ENCODE measurements at regions not wholly inside any gene's neighbourhood (a gene's known extent, or its start where the extent isn't known, plus 50 kb on each side); places are given as distances from the start of the nearest gene placed in this dataset.

DNA sequence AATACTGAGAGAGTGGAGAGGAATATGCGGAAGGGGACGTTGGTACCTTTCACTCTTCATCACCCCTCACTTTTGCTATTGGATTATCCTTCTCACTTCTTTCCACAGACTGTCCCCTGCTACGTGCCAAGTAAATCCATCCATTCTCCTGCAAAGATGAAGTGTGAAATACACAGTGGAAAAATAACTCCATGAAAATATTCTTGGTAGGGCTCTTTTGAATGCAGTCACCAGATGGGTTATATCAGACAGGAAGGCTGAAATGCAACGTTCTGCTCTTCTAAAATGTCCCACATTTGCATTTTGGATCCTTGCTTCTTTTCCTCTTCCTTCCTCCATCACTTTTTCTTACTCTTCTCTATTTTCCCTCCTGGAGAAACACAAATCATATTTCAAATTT lies 510.3 kb upstream of the CLINT1 start:
- intact Hi-C loops (cut with DNase I), result no loop called here
- Histone ChIP-seq H3K4me1 (no peaks in the 10 kb centered on the region), H3K9me3 (no peaks in the 10 kb centered on the region), H3K36me3 (no peaks in the 10 kb centered on the region), H3K27ac (no peak overlapping the region), H3K27me3 (ENCODE audit: low read depth) (no peaks in the 10 kb centered on the region), H3K4me3 (no peak overlapping the region)
- ATAC-seq, result no peak
- TF ChIP-seq, protein P1, sequence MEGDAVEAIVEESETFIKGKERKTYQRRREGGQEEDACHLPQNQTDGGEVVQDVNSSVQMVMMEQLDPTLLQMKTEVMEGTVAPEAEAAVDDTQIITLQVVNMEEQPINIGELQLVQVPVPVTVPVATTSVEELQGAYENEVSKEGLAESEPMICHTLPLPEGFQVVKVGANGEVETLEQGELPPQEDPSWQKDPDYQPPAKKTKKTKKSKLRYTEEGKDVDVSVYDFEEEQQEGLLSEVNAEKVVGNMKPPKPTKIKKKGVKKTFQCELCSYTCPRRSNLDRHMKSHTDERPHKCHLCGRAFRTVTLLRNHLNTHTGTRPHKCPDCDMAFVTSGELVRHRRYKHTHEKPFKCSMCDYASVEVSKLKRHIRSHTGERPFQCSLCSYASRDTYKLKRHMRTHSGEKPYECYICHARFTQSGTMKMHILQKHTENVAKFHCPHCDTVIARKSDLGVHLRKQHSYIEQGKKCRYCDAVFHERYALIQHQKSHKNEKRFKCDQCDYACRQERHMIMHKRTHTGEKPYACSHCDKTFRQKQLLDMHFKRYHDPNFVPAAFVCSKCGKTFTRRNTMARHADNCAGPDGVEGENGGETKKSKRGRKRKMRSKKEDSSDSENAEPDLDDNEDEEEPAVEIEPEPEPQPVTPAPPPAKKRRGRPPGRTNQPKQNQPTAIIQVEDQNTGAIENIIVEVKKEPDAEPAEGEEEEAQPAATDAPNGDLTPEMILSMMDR (IDR thresholded peaks at IDR 0.05), result no peak
- no peak for DNase-seq

DNA sequence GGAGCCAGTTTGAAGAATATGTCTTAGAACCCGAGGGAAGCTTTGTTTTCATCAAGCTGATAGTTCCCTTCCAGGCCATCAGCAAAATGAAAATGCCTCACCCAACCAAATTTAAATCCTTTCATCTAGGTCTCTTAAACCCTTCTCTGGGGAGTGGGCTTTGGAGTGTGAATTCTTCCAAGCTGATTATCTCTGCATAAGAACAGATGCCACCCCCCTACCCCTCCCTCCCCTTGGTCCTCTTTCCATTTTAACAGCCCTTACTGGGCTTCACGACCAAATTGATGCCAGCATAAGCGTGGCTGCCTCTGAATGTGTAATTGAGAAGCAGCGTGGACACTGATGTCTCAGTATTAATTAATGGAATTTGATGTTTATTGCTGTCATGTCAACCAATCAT lies 509.7 kb upstream of the CLINT1 start:
- DNase-seq (no peak), ATAC-seq (no peak)
- no peaks in the 10 kb centered on the region for H3K27me3 ChIP-seq (ENCODE audit: low read depth)
- intact Hi-C loops (cut with DNase I), result no loop called here
- no peak overlapping the region for H3K27ac ChIP-seq
- no peaks in the 10 kb centered on the region for H3K4me1 ChIP-seq
- no peak overlapping the region for H3K4me3 ChIP-seq
- TF ChIP-seq, protein P1 (IDR thresholded peaks at IDR 0.05), result no peak
- H3K9me3 ChIP-seq, result no peaks in the 10 kb centered on the region
- H3K36me3 ChIP-seq, result no peaks in the 10 kb centered on the region

DNA sequence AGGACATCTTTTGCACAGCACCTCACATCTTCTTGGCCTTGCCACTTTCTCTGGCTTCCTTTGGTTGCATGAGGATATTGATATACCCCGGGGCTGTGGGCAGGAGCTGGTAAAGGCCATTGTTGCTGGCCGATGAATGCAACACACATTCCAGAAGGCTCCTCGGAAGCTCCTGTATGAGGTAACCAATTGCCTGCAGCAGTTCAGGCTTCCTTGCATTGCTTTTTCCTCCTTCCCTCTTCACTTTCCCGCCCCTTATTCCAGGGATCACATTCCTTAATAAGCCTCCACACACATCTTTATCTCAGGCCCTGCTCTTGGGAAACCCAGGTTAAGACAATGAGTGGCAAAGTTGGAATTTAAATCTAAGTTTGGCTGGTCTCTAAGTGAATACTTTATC lies 505.4 kb upstream of the CLINT1 start:
- H3K4me1 ChIP-seq, result no peaks in the 10 kb centered on the region
- intact Hi-C loops (cut with DNase I), result no loop called here
- TF ChIP-seq, protein P1 (IDR thresholded peaks at IDR 0.05), result no peak
- H3K27me3 ChIP-seq (ENCODE audit: low read depth), result no peaks in the 10 kb centered on the region
- no peak overlapping the region for H3K27ac ChIP-seq
- H3K36me3 ChIP-seq, result no peaks in the 10 kb centered on the region
- no peaks in the 10 kb centered on the region for H3K9me3 ChIP-seq
- DNase-seq (no peak), ATAC-seq (no peak)
- no peak overlapping the region for H3K4me3 ChIP-seq

DNA sequence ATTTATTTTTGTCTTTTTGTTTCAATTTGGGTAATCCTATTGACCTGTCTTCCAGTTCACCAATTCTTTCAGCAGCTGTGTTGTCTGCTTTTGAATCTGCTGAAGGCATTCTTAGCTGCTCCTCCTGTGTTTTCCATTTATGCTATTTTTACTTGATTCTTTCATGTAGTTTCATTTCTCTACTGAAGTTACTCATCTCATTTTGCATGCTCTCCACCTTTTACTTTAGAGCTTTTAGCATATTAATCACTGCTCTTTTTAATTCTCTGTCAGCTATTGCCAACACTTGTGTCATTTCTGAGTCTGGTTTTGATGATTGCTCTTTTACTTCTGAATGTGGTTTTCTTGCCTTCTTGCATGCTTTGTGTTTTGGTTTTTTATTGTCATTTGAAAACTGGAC lies 496.0 kb upstream of the CLINT1 start:
- no peak overlapping the region for H3K4me3 ChIP-seq
- H3K27me3 ChIP-seq (ENCODE audit: low read depth), result no peaks in the 10 kb centered on the region
- TF ChIP-seq, protein P1 (IDR thresholded peaks at IDR 0.05), result no peak
- H3K27ac ChIP-seq, result no peak overlapping the region
- H3K36me3 ChIP-seq, result no peaks in the 10 kb centered on the region
- no peaks in the 10 kb centered on the region for H3K9me3 ChIP-seq
- ATAC-seq, result no peak
- intact Hi-C loops (cut with DNase I), result no loop called here
- no peaks in the 10 kb centered on the region for H3K4me1 ChIP-seq
- DNase-seq, result no peak

DNA sequence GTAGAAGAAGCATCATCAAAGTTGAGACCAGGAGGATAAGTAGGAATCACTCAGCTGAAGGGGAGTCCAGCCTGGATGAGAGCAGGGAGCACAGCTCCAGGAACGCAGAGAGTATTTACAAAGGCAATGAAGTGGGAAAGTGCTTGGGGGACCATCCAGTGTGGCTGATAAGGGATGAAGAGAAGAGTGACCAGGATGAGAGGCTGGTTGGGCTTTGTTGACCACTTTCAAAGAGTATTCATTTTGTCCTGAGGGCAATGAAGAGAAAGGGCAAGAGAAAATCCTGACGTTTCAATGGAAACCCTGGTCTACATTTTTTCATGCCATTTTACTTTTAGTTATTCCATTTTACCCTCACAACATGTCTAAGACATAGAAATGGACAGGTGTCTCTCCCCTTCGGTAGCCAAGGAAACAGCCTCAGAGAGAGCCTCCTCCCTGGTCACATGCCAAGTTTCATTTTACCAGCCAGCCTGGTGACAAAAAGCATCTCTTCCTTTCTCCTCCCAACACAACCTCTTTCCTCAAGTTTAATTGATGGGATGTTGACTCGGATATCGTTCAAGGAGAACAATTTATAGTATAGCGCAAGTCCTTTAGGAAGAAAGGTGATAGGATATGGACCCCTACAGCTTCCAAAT lies 492.7 kb upstream of the CLINT1 start:
- no peaks in the 10 kb centered on the region for H3K4me1 ChIP-seq
- DNase-seq (no peak), ATAC-seq (no peak)
- no peaks in the 10 kb centered on the region for H3K36me3 ChIP-seq
- no peaks in the 10 kb centered on the region for H3K9me3 ChIP-seq
- H3K27ac ChIP-seq, result no peak overlapping the region
- intact Hi-C loops (cut with DNase I), result no loop called here
- H3K4me3 ChIP-seq, result no peak overlapping the region
- TF ChIP-seq, protein P1 (IDR thresholded peaks at IDR 0.05), result no peak
- no peaks in the 10 kb centered on the region for H3K27me3 ChIP-seq (ENCODE audit: low read depth)
